HG03378 (cell line): ENCODE measurements at regions not wholly inside any gene's neighbourhood (a gene's known extent, or its start where the extent isn't known, plus 50 kb on each side); places are given as distances from the start of the nearest gene placed in this dataset.

Source experiments
- ATAC-seq: cut with Tn5 transposase; IDR thresholded peaks from one replicate; pipeline ENCODE4 v1.9.1; 2021; ENCODE audit warnings: mild to moderate bottlenecking, moderate library complexity; ENCODE audit not compliant: unreplicated experiment

DNA sequence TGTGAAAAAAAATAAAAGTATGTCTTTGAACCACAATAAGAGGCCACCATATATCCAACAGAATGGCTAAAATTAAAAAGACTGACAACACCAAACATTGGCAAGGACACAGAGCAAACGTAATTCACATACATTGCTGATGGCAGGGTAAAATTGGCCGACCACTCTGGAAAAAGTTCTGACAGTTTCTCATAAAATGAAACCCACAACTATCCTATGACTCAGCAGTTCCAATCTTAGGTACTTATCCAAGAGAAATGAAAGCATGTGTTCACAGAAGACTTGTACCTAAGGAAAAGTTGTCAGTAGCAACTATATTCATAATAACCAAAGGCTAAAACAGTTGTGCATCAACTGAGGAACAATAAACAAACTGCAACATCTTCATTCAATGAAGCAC lies 357.3 kb upstream of the XYLT1 start:
- no peak for ATAC-seq

GRCh38 chr16:17827313-17827712 lies 356.6 kb upstream of the XYLT1 start:
- ATAC-seq: no peak

DNA sequence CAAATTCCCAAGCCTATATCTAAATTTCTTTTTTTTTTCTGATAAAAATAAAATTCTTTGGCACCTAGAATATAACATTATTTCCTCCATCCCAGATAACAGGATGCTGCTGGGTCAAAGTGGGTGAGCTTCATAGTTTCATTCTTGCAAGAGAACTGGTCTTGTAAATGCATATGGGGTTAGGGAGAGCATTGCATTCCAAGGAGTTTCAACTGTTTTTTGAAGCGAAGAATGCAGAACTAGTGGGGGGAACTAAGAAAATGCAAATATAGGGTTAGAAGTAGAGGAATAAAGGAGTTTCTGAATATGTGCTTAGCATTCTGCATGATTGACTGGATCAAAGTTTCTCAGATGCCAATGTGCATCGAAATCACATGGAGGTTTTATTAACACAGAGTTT lies 347.2 kb upstream of the XYLT1 start:
- ATAC-seq: no peak

- no peak for ATAC-seq
Observed at GRCh38 chr16:17817260-17817659, 346.5 kb upstream of the XYLT1 start.

GRCh38 chr16:17812771-17813170 lies 342.0 kb upstream of the XYLT1 start:
- no peak for ATAC-seq

- no peak for ATAC-seq
Observed at GRCh38 chr16:17804857-17805256, 334.1 kb upstream of the XYLT1 start.

- no peak for ATAC-seq
Observed at GRCh38 chr16:17803625-17804410, 333.1 kb upstream of the XYLT1 start.

DNA sequence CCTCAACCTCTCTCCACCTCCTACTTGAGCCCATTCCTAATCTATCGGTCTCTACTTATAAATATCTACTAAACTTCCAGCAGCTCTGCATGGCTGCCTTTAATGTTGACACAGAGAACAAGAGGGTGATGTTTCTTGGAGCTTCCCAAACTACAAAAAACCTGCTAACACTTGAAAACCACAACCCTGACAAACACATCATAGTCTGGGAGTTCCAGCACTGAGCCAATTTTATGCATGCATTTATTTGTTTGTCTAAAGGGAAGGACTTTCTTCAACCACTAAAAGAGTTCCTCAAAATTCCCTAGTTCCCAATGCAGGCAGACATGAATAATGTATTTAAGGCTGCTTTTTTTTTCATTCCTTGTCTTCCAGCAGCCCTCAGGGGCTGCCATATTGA lies 331.8 kb upstream of the XYLT1 start:
- no peak for ATAC-seq

DNA sequence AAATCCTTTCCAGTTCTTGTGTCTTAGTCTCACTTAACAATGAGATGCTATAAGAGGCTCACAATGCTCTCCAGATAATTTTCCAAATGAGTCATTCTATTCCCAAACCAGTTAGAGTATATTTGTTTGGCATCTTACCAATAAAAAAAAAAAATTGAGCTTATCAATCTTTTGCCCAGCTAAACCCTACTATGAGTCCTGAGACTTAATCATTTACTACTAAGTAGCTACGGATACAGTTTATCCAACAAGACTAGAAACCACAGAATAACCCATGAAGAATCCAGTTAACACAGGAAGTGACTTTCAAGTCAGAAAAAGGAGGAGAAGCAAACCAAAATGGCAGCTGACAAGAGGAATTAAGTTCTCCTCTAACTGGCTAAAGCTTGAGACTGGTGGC lies 330.3 kb upstream of the XYLT1 start:
- ATAC-seq: no peak

- ATAC-seq: no peak
Observed at GRCh38 chr16:17798716-17799115, 328.0 kb upstream of the XYLT1 start.

DNA sequence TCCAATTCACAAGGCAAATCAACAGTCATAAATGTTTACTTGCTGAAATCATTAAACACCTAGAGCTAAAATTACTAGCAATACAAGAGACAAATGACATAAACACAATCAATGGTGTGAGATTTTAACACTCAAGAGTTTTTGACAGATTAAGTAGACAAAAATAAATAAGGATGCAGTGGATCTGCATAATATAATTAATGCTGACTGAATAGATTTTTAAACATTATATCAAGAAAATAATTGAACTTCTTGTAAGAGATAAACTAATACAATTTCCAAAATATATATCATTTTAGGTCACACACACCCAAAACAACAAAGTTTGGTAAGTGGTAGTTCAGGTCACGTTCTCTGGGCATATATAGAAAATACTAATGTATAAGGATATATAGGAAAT lies 322.6 kb upstream of the XYLT1 start:
- ATAC-seq: no peak

GRCh38 chr16:17784073-17784472 lies 313.3 kb upstream of the XYLT1 start:
- no peak for ATAC-seq

- ATAC-seq: no peak
Observed at GRCh38 chr16:17780181-17780580, 309.4 kb upstream of the XYLT1 start.

- no peak for ATAC-seq
Observed at GRCh38 chr16:17777408-17777863, 306.7 kb upstream of the XYLT1 start.

- no peak for ATAC-seq
Observed at GRCh38 chr16:17776888-17777287, 306.1 kb upstream of the XYLT1 start.

- ATAC-seq: no peak
Observed at GRCh38 chr16:17776465-17776864, 305.7 kb upstream of the XYLT1 start.

DNA sequence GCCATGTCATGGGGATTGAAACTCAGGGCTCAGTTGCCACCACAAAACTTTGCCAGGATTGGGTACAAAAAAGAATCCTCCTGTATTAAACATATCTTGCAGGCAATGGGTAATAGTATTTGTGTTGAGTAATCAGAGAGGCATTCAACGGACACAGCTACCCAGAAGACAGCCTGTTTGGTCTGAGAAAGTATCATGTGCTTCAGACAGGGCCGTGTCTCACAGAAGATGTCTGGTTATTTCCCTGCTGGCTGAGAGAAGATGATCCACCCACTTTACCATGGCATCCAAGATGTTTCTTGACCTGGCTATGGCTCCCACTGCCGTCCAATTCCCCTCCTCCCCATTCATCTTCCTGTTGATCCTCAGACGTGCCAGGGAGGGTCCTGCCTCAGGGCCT lies 304.3 kb upstream of the XYLT1 start:
- no peak for ATAC-seq

- ATAC-seq: no peak
Observed at GRCh38 chr16:17773698-17774101, 302.9 kb upstream of the XYLT1 start.

GRCh38 chr16:17770104-17770503 lies 299.3 kb upstream of the XYLT1 start:
- ATAC-seq: no peak

DNA sequence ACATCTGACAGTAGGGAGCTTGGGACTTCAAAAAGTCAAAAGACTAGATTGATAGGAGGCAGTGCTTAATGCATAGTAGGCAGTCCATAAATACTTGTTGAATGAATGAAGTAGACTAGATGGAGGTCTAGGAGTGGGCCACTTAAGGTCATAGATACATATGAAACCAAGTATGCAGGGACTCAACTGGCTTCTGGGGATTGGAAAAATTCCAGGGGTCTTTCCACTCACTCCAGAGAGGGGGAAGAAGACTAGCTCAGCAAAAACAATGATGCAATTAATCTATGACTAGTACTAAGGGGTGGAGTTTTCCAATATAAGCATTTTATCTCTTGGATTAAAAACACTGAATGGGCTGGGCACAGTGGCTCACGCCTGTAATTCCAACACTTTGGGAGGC lies 298.3 kb upstream of the XYLT1 start:
- no peak for ATAC-seq

- ATAC-seq: no peak
Observed at GRCh38 chr16:17768257-17768656, 297.5 kb upstream of the XYLT1 start.

DNA sequence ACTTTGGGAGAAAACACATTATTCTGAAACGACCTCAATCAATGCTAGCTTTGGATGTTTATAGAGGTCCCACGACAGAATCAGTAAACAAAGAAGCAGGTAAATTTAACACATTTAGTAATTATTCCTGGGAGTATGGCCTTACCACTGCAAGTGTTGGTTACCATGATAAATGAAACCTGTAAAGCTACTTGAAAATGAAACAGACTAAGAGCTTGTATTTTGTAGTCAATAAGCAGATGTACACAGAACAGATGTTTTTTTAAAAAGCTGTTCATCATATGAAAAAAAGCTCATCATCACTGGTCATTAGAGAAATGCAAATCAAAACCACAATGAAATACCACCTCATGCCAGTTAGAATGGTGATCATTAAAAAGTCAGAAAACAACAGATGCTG lies 295.3 kb upstream of the XYLT1 start:
- ATAC-seq: no peak
